ENCODE measurements at regions not wholly inside any gene's neighbourhood (a gene's known extent, or its start where the extent isn't known, plus 50 kb on each side); places are given as distances from the start of the nearest gene placed in this dataset.

- TF ChIP-seq CTCF (conservative IDR thresholded peaks at IDR 0.05; ENCODE audit: low read depth, low read length) = no peak
- TF ChIP-seq EZH2 (IDR thresholded peaks at IDR 0.05; ENCODE audit: borderline replicate concordance, low read depth, low read length, poor library complexity, severe bottlenecking) = no peak
Observed at GRCh38 chr3:120526011-120526870, 69.9 kb upstream of the NDUFB4 start.
